Hematopoietic multipotent progenitor cell treated with erythropoietin and hydrocortisone succinate and interleukin-3 and kit ligand, for 17 days (in vitro differentiated cells): ENCODE measurements at regions not wholly inside any gene's neighbourhood (a gene's known extent, or its start where the extent isn't known, plus 50 kb on each side); places are given as distances from the start of the nearest gene placed in this dataset.
"Not testable (repeated sequence)": the region's sequence is repeated elsewhere in the genome, so short reads cannot be mapped to it uniquely, and the experiment has no call there.

ENCODE experiments used
- DNase-seq: peaks from one replicate; pipeline ENCODE4 v3.0.0-alpha.2; 2015; ENCODE audit warnings: low spot score

- DNase-seq: not testable (repeated sequence)
Measured at GRCh38 chr4:106524772-106525171, 156.2 kb upstream of the GIMD1 start.

- no peak for DNase-seq
Measured at GRCh38 chr4:106522839-106523238, 154.3 kb upstream of the GIMD1 start.

- no peak for DNase-seq
Measured at GRCh38 chr4:106512706-106513105, 144.1 kb upstream of the GIMD1 start.

GRCh38 chr4:106507440-106507839 is 138.9 kb upstream of the GIMD1 start:
- no peak for DNase-seq

- DNase-seq: no peak
Measured at GRCh38 chr4:106503116-106504050, 134.8 kb upstream of the GIMD1 start.

GRCh38 chr4:106502106-106502699 is 133.6 kb upstream of the GIMD1 start:
- DNase-seq: peak; percentile 5

- no peak for DNase-seq
Measured at GRCh38 chr4:106497271-106497670, 128.7 kb upstream of the GIMD1 start.

- DNase-seq: no peak
Measured at GRCh38 chr4:106496061-106496460, 127.5 kb upstream of the GIMD1 start.

GRCh38 chr4:106495476-106495875 is 126.9 kb upstream of the GIMD1 start:
- no peak for DNase-seq

- DNase-seq: no peak
Measured at GRCh38 chr4:106494066-106494465, 125.5 kb upstream of the GIMD1 start.

- no peak for DNase-seq
Measured at GRCh38 chr4:106493086-106493485, 124.5 kb upstream of the GIMD1 start.

- DNase-seq: no peak
Measured at GRCh38 chr4:106486533-106486932, 118.0 kb upstream of the GIMD1 start.

GRCh38 chr4:106481801-106482200 is 113.2 kb upstream of the GIMD1 start:
- no peak for DNase-seq

GRCh38 chr4:106478152-106478551 is 109.6 kb upstream of the GIMD1 start:
- no peak for DNase-seq

- DNase-seq: no peak
Measured at GRCh38 chr4:106476741-106477140, 108.2 kb upstream of the GIMD1 start.

- DNase-seq: no peak
Measured at GRCh38 chr4:106473515-106473914, 104.9 kb upstream of the GIMD1 start.

- no peak for DNase-seq
Measured at GRCh38 chr4:106471151-106471550, 102.6 kb upstream of the GIMD1 start.

GRCh38 chr4:106463622-106464021 is 95.0 kb upstream of the GIMD1 start:
- no peak for DNase-seq

- no peak for DNase-seq
Measured at GRCh38 chr4:106454581-106454980, 86.0 kb upstream of the GIMD1 start.

- DNase-seq: no peak
Measured at GRCh38 chr4:106454021-106454420, 85.4 kb upstream of the GIMD1 start.

- no peak for DNase-seq
Measured at GRCh38 chr4:106451091-106451490, 82.5 kb upstream of the GIMD1 start.

- no peak for DNase-seq
Measured at GRCh38 chr4:106450249-106450648, 81.7 kb upstream of the GIMD1 start.

GRCh38 chr4:106444557-106444956 is 76.0 kb upstream of the GIMD1 start:
- DNase-seq: no peak

- DNase-seq: no peak
Measured at GRCh38 chr4:106430797-106431196, 62.2 kb upstream of the GIMD1 start.
